Right atrium auricular region (tissue), 2 donors: ENCODE measurements at regions not wholly inside any gene's neighbourhood (a gene's known extent, or its start where the extent isn't known, plus 50 kb on each side); places are given as distances from the start of the nearest gene placed in this dataset.
"Not testable (repeated sequence)": the region's sequence is repeated elsewhere in the genome, so short reads cannot be mapped to it uniquely, and the experiment has no call there.

Experiments used
- DNase-seq: peaks from one replicate; pipeline ENCODE4 v3.0.0-alpha.2; 2019; ENCODE audit warnings: low spot score
- H3K27ac ChIP-seq, 2 donors: fragments of 200-600 bp; sonication (generic); 1 replicate in 1 of 2; 2 replicates in 1 of 2; pipeline ENCODE4 v1.5.1; 2016 to 2019
- H3K27me3 ChIP-seq, 2 donors: fragments of 200-600 bp; sonication (generic); one replicate each; pipeline versions ENCODE4 v1.5.1 to v1.6.0; 2017 to 2019
- H3K36me3 ChIP-seq: fragments of 200-600 bp; sonication (generic); one replicate; pipeline ENCODE4 v1.5.1; 2016
- H3K4me1 ChIP-seq, 2 donors: fragments of 200-600 bp; sonication (generic); one replicate each; pipeline versions ENCODE4 v1.5.1 to v1.6.0; 2017 to 2019
- H3K4me3 ChIP-seq, 2 donors: fragments of 200-600 bp; sonication (generic); 1 replicate in 1 of 2; 2 replicates in 1 of 2; pipeline ENCODE4 v1.5.1; 2017 to 2019; ENCODE audit warnings: mild to moderate bottlenecking in 1 of 2, moderate library complexity in 1 of 2
- H3K9me3 ChIP-seq, 2 donors: fragments of 200-600 bp; sonication (generic); one replicate each; pipeline ENCODE4 v1.5.1; 2019
- TF ChIP-seq, protein P1 (sequence below), 2 donors: fragments of 200-600 bp; sonication (generic); IDR thresholded peaks; one replicate each; pipeline ENCODE4 v1.5.1; 2019; ENCODE audit warnings: antibody characterized with exemption in 2 of 2

DNA sequence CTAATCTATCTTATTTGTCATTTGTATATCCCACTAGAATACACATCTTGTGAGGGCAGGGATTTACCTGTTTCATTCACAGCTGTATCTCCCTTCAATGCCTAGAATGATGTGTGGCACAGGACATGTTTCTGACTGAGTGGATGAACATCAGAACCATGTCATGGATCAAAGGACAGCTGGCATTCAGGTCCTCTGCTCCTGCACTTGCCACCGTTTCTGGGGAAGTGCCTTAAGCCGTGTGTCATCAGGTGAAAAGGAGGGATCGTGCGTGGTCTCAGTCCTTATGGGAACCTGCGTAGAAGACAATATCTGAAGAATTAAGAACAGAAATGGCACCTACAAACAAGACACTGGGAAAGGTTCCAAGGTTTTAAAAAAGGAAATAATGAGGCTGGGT, 206.1 kb upstream of the GATA6 start:
- DNase-seq: no peak
- Histone ChIP-seq H3K27me3 (no peaks in the 10 kb centered on the region), H3K4me1 (no peaks in the 10 kb centered on the region), H3K36me3 (no peaks in the 10 kb centered on the region), H3K27ac (no peak overlapping the region), H3K4me3 (no peak overlapping the region), H3K9me3 (no peaks in the 10 kb centered on the region)
- TF ChIP-seq, protein P1, sequence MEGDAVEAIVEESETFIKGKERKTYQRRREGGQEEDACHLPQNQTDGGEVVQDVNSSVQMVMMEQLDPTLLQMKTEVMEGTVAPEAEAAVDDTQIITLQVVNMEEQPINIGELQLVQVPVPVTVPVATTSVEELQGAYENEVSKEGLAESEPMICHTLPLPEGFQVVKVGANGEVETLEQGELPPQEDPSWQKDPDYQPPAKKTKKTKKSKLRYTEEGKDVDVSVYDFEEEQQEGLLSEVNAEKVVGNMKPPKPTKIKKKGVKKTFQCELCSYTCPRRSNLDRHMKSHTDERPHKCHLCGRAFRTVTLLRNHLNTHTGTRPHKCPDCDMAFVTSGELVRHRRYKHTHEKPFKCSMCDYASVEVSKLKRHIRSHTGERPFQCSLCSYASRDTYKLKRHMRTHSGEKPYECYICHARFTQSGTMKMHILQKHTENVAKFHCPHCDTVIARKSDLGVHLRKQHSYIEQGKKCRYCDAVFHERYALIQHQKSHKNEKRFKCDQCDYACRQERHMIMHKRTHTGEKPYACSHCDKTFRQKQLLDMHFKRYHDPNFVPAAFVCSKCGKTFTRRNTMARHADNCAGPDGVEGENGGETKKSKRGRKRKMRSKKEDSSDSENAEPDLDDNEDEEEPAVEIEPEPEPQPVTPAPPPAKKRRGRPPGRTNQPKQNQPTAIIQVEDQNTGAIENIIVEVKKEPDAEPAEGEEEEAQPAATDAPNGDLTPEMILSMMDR (IDR thresholded peaks at IDR 0.05): no peak

DNA sequence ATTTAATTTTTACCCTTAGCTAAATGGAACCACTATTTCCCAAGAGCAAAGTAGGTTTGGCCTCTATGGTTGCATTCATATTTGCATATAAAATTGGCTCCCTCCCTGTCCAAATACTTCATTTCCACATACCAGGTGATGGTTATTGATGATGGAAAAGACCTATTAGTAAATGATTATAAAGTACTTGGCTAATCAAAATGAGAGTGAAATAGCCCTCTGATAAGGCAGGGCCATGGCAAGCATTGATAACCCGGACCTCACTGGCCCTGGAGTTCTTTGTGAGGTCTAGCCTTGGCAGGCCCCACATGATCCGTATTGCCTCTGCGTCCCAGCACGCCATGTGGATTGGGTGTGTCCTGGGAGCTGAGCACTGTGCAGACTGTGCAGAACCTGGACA, 201.1 kb upstream of the GATA6 start:
- no peak for DNase-seq
- Histone ChIP-seq H3K4me1 (no peaks in the 10 kb centered on the region), H3K9me3 (no peaks in the 10 kb centered on the region), H3K27ac (no peak overlapping the region), H3K4me3 (no peak overlapping the region), H3K27me3 (no peaks in the 10 kb centered on the region), H3K36me3 (no peaks in the 10 kb centered on the region)
- TF ChIP-seq, protein P1 (IDR thresholded peaks at IDR 0.05): no peak

DNA sequence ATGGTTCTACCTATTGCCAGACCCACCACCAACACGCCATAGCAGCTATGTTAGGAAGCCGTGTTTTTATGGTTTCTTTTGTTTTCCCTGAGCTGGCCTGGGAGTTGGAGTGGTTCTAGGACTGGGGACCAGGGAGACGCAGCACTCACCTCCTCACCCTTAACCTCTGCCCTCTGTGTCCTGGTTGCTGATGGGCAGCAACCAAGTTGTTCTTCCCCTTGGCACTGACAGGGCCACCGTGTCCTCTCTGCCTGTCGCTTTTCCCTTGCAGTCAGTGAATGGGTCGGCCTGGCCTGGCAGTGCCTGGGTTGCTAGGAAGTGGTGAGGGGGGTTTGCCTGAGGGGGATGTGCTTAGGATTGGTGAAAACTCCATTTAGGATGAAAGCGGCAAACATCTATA, 197.1 kb upstream of the GATA6 start:
- no peak overlapping the region for H3K4me3 ChIP-seq
- no peak overlapping the region for H3K27ac ChIP-seq
- no peaks in the 10 kb centered on the region for H3K9me3 ChIP-seq
- H3K36me3 ChIP-seq: no peaks in the 10 kb centered on the region
- TF ChIP-seq, protein P1 (IDR thresholded peaks at IDR 0.05): no peak
- no peak for DNase-seq
- no peaks in the 10 kb centered on the region for H3K27me3 ChIP-seq
- H3K4me1 ChIP-seq: no peaks in the 10 kb centered on the region

DNA sequence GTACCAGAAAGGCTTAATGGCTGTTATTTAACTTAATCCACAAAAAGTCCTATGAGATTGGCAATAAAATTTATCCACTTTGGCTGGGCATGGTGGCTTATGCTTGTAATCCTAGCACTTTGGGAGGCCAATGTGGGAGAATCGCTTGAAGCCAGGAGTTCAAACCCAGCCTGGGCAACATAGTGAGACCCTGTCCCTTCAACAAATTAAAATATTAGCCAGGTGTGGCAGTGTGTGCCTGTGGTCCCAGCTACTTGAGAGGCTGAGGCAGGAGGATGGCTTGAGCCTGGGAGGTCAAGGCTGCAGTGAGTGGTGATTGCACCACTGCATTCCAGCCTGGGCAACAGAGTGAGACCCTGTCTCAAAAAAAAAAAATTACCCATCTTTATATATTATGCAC, 193.4 kb upstream of the GATA6 start:
- not testable (repeated sequence) for DNase-seq, H3K27me3 ChIP-seq, H3K4me1 ChIP-seq, H3K36me3 ChIP-seq, H3K9me3 ChIP-seq, H3K4me3 ChIP-seq, H3K27ac ChIP-seq

DNA sequence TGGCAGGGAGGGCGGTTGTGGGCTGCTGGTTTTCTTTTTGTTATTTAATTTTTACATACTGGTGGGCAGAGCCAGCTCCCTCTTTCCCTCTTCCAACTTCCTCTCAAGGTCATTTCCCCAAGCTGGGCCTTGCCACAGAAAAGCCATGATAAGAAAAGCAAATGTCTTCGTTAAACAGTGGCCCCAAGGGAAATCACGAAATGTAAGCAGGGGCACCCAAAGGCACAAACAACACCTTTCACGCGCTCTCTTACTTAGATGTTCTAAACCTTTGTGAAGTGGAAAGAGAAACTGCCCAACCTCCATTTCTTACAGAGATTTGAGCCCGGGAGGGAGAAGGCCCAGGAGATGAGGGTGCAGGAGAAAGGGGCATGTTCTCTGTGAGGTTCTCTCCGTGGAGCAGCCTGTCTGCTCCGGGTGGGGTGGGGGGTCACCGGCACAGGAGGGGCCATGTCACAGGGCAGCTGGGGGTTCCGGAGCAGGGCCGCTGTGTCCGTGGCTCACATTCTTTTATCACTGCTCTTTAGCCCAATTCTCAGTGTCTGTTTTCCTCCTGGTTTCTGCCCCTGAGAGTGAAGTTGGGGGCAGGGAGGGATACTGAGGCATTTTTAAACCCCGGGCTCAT, 190.7 kb upstream of the GATA6 start:
- Histone ChIP-seq H3K27me3 (no peaks in the 10 kb centered on the region), H3K4me1 (no peaks in the 10 kb centered on the region), H3K36me3 (no peaks in the 10 kb centered on the region), H3K9me3 (no peaks in the 10 kb centered on the region), H3K4me3 (no peak overlapping the region), H3K27ac (no peak overlapping the region)
- TF ChIP-seq, protein P1 (IDR thresholded peaks at IDR 0.05): no peak
- no peak for DNase-seq

DNA sequence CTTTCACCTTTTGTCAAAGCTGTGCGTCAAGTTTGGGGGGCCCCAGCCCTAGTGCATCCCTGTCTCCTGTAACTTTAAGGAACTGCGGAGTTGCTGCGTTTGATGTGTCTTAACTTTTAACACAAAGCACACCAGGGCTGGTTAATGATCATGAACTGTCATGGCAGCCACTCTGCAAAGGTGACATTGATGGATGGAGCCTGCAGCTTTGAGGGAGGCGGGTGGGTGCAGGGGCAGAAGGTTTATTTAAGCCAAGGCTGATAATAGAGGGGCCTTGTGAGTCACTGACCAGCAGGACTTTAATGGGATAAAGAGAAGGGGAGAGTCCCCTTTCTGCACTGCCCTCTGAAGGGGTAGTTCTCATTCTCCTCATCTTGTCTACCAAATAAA, 190.2 kb upstream of the GATA6 start:
- no peaks in the 10 kb centered on the region for H3K36me3 ChIP-seq

More for the DNA sequence above, 190.2 kb upstream of the GATA6 start:
- Histone ChIP-seq H3K27me3 (no peaks in the 10 kb centered on the region), H3K4me1 (no peaks in the 10 kb centered on the region), H3K4me3 (no peak overlapping the region), H3K27ac (no peak overlapping the region), H3K9me3 (no peaks in the 10 kb centered on the region)
- TF ChIP-seq, protein P1 (IDR thresholded peaks at IDR 0.05): no peak
- DNase-seq: no peak
